Non-pigmented ciliary epithelial cell (primary cell): ENCODE measurements at regions not wholly inside any gene's neighbourhood (a gene's known extent, or its start where the extent isn't known, plus 50 kb on each side); places are given as distances from the start of the nearest gene placed in this dataset.

ENCODE experiments used
- DNase-seq: peaks from one replicate; pipeline ENCODE4 v3.0.0-alpha.2; 2010; ENCODE audit warnings: low read depth

DNA sequence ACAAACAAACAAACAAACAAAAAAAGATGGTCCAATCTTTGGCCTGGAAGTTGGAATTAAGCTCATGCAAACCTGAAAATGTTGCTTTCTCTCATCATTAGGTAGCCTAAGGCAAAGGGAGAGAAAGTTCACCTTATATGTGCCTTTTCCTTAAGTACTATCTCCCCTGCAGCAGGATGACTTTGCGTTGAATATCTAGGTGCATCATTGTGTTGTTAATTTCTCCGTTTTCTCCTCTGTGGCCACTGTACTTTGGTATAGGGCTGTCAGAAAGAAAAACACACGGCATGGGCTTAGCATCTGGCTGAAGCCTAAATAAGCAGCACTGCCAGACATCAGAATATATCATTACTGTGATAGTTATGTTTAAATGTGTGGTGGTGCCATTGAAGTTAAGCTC is 345.5 kb downstream of the BCAT1 start:
- no peak for DNase-seq

DNA sequence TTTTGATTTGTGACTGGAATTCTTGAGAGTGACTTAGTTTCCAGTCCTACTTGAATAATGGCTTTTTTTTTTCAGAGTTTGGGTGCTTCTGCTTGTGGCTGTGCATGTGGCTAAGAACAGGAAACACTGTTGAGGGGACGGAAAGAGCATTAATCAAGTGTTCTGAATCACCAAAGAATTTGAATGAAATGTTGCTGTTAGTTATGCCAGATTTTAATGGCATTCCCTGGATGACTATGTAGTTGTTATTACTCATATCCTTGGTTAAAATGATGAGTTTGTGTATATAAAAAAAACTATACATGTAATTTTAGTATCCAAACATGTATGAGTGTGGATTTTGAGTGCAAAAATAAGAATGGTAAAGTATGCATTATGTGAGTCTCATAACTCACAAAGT is 347.9 kb downstream of the BCAT1 start:
- peak; percentile 64 for DNase-seq

DNA sequence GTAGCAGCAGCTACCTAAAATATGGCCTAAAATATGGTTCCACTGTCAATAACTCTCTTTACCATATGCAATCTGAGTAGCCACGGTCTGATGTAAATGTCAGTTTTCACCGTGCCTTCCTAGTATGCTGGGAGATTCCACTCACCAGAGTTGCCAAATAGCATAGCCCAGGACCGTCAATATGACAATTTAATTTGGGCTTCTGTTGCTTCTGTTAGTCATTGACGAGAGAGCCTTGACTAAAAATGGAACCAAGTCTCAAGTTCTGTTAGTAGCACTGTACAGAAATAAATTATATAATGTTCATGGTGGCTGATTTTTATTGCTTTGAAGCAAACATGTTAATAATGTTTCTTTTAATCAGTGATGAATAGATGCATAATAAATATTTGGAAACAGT is 348.4 kb downstream of the BCAT1 start:
- DNase-seq = no peak

DNA sequence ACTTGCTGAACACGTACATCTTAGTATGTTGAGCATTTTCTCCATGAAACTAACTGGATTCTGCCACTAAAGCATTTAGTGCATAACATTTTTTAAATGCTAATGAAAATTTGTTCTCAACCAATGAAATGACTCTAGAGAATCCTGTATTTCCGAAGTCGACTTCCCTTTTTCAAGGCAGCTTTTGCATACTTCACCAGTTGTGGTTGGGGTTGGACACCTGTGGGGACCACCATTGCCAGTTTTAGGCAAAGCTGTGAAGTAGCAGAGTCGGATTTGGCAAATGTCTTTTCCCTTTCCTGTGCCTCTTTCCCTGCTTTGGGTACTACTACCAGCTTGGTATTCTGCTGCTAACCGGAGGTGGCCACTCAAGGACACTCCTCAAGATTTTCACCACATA is 349.2 kb downstream of the BCAT1 start:
- DNase-seq = no peak

DNA sequence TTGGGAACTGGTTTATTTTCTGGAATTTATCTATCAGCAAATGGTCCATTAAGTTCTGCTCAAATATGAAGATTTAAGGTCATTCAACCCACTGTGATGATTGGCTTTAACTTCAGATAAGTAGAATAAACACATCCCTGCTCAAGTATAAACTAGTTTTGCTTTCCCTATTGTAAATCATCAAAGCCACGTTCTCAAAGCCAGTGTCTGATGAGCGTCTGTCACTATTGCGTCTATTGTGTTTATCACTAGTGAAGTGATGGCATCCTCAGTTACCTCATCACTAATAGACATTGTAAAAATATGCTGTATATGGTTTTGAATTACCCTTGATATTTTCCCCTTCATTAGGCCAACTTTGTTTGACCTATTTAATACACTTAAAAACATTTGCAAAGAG is 351.3 kb downstream of the BCAT1 start:
- no peak for DNase-seq

DNA sequence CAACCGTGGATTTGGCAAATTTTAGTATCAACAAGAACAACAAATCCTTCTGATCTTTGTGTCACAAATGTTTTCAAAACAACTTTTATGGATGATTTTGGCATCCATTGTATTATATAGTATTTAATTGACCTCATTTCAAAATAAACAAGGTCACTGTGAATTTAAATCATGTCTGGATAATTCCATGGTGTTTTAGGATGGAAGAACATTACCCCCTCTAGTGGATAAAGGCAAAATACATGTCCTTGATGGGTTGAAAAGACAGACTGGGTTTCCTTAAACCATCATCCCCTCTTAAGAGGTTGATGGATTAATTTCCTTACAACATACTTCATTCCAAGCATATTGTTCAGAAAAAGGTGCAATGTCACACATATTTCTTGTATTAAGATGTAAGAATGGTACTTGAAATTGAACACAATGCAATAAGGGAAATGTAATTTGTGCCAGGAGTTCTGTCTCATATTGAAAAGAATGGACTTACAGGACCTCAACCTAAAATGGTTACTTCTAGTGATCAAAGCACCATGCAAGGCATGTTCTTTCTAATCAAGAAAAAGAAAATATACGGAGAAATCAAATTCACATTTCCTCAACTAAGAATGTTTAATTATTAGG is 352.0 kb downstream of the BCAT1 start:
- peak; percentile 23 for DNase-seq

DNA sequence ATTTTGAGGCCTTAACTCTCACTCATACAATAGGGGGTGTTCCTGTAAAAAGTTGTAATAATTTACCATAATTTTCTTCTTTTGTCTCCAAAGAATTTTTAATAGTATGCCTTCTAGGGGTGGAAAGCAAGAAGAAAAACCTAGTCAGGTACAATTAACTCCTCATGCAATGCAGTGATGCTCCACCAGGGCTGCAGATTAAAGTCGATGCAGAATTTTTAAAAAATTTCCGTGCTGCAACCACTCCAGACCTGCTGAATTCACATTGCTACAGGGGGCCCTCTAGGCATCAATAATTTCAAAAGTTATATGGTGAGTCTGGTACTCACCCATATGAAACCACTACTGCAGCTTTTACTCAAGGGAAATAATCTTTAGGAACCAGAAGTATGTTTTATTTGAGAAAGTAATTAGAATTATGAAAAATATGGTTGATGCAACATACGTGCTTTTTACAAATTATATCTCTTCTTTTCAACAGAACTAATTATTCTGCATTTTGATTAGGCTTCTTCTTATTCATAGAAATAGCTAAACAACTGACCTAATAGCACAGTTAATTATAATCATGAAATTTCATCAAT is 353.2 kb downstream of the BCAT1 start:
- DNase-seq = no peak

DNA sequence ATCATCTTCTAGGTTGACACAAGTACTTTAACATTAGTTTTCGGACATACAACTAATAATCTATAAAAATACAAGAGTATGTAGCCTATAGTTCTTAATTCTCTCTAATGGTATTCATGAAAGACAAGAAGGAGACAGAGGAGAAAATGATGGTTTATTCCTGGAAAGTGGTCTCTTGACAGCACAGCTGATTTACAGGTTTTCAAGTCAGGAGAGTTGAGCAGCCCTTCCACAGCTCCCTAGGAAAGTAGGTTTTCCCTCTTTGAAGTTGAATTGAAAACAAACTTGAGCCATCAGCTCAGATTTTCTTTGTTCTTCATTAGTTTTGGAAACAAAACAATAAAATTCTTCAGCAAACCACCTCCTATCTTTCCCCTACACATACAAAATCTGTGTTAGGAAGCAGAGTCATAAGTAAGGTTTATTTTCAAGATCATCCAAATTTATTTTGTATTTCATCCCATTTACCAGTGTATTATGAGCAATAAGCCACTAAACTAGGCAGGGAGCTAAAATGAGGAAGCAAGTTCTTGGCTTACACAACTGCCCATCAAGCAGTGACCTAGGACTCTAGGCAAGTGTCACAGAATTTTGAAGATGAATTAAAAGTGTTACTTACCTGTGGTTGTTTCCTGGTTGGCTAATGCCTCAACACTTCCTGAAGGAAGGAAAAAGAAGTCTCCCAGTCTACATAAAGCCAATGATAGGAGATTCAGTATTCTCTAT is 357.0 kb downstream of the BCAT1 start:
- no peak for DNase-seq

DNA sequence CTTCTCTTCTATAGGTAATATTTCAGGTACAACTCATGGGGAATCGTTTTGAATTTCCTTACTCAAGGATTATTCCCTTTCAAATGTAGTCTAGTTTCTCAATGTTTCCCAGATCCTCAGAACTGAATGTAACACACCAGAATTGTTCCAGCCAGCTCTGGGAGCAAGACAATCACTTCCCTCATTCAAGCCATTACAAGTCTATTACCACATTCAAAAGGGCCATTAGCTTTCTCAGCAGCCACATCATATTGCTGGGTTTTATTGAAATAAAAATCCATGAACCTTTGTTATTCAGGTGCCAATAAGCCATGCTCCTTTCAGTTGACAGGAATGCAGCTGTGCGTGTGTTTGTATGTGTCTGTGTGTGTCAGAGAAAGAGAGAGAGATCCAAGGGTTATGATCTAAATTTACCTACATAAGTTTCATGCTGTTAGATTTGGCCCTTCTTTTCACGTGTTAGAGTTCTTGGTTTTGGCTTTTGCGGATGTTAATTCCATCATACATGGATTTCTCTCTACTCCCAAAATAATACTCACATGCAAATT is 357.7 kb downstream of the BCAT1 start:
- no peak for DNase-seq

DNA sequence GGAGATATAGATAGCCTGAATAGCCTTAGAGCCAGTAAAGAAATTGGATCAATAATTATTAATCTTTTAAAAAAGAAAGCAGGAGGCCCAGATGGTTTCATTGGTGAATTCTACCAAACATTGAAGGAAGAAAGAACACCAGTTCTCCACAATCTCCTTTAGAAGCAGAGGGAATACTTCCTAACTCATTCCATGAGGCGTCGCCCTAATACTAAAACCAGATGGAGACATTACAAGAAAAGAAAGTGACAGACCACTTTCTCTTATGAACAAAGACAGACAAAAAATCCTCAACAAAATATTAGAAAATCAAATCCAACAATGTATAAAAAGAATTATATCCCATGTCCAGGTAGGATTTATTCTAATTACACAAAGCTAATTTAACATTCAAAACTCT is 362.6 kb downstream of the BCAT1 start:
- no peak for DNase-seq

DNA sequence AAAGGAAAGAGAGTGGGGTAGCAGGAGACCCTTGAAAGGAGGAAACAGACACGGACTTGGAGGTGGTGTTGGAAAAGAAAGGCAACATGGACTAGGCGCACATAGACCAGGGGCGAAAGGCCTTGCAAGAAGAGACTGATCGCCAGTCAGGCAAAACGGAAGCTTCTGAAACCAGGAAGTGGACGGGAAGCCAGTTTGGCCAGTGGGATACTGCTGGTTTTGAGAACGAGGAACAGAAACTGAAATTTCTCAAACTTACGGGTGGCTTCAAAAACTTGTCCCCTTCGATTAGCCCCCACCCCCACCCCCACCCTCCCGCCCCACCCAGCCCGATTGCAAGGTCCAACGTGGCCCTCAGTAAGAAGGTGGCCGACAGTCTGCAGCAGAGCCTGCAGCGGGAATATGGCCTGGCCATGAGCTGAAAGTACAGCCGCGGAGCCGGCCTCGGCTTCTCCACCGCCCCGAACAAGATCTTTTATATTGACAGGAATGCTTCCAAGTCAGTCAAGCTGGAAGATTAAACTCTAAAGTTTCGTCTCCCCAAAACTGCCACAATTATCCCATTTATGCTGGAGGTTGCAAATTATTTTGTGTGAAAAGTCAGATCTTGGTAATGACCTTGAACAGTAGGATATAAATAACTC is 364.7 kb downstream of the BCAT1 start:
- DNase-seq = no peak

DNA sequence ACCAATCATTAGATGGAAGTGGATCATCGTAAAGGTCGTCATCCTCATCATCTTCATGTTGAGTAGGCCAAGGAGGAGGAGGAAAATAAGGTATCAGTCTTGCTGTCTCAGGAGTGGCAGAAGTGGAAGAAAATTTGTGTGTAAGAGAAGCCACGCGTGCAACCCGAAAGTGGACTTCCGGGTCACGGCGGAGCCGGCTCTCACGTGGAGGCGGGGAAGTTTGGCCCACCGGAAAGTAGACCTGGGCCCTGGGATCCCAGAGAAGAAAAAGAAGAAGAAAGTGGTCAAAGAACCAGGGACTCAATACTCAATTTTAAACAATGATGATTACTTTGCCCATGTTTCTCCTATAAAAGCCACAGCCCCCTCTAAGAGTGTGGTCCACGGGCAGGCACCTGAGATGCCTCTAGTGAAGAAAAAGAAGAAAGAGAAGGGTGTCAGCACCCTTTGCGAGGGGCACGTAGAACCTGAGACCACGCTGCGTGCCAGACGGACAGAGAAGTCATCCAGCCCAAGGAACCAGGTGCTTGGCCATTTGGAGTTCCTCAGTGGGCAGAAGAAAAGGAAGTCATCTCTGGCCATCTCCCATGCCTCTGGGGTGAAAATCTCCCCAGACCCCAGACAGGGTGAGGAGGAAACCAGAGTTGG is 365.8 kb downstream of the BCAT1 start:
- no peak for DNase-seq

DNA sequence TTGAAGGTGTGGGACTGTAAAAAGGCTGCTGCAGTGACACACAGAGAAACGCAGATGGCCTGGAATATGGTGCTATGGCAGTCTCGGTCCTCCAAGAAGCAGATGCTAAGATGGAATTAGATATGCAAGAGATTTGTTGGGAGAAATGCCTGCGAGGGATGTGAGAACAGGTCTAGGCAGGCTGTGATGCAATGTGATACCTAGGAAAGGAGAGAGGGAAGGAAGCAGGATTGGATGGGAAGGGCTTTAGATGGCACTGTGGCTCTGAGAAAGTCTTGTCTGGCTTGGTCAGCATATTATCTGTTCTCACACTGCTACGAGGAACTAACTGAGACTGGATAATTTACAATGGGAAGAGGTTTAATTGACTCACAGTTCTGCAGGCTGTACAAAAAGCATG is 374.4 kb downstream of the BCAT1 start:
- DNase-seq = no peak

DNA sequence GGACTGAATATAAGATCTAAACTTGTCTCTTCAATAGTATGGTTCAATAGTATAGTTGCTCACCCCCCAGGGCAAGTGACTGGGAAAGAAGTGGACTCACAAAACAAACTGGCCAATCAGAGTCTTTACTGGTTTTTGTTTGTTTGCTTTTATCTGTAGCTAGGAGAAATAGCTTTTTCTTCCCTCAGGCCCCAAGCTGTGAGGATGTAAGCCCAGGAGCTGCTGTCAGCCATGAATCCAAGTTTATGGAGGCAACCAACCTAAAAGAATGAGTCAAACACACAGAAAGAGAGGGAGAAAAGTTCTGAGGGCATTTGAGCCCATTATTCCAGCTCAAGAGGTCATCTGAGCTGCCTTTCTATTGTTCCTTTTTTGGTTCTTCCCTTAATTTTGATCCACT is 375.3 kb downstream of the BCAT1 start:
- DNase-seq = no peak

DNA sequence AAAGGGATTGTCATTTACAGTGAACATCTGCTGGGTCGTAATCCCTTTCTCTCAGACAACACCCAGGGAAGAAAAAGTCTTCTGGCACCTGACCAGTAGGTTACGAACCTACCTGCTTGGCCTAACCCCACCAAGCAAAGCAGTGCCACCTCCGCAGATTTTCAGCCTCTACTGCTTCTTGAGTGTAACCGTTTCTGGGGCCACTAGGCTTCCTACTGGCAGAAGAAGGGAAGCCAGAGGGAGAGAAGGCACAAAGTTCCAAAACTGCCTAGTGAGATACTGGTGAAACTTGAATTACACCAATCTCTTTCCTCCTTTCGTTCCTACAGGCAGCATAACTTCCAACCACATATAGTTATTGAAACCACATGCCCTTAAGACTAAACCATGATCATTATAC is 383.6 kb downstream of the BCAT1 start:
- DNase-seq = no peak

DNA sequence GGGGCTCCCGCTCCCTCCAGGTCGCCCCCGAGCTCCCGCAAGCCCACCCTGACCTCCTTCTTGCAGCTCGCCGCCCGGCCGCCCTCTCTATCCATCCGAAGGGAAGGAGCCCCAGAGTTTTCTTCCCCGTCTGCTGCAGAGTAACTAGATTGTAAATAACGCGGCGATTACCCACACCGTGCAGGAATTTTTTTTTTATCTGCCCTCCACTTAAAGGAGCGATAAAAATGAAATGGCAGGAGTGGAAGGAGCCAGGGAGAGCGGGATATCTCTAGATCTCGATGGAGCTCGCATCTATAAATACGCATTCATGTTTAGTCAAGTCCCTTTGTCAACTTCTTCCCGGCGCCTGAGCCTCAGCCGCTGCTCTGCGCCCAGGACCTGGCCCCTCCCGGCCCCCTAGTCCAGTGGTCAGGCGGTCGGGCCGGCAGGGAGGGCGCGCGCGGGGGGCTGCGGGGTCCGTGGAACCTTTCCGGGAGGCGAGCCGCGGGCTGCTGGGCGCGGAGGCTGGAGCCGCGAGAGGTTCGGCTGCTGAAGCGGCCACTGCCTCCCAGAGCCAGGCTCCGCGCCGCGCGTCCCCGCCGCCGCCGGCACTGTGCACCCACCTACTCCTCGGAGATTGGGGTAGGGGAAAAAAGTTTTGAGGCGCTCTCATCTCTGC is 386.0 kb downstream of the BCAT1 start:
- DNase-seq = no peak

DNA sequence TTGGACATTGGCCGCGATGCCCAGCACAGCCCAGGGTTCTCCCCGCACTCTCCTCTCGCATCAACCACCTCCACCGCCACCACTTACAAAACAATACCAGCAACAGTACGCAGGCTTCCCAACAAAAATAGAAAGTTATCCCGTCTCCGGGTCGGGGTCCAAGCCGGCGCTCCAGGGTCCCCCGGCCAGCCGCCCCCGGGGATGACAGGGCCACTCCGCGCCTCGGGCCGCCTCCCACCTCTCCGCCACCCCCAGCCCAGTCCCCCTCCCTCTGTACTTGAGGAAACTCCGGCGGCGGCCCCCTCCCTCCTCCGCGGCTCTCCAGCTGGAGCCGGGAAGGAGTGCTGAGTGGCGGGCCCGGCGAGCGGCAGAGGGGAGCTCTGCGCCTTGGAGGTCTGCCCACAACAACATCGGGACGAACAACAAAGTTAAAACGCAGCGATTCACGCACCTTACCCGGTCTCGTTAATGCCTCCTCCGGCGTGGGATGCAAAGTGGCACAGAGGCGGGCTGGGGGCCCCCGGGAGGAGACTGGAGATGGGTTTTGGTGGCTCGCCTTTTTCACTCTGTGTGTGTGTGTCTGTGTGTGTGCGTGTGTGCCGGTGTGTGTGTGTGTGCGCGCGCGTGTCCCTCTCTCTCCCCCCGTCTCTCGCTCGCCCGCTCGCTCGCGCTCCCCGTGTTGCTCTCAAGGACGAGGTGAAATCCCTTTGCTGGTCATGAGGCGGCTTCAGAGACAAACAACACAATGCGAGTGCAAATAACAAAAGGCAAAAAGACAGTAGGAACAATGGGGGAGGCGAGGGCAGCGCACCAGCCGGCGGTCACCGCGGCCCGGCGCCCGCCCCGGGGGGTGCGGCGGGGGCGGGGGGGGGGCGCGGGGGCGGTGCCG is 386.8 kb downstream of the BCAT1 start:
- no peak for DNase-seq

DNA sequence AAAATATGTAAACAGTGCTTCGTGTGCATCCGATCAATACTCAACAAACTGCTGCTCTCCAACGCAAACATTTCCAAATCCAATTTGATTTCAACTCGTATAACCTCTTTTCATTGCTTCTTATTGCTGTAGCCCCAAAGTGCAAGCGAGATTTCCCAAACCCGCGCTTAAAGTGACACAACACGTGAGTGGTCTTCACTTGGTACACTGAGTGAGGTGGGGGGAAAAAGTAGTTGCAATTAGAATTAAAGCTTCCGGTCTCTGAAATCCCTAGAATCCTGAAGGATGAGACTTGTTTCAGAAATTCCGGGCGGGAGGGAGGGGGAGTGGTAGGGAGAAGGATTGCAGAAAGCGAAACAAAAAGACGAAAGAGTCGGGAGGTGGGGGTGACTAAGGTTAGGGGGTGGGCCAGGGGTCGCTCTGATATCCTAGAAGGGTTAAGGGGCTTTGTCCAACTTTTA is 387.5 kb downstream of the BCAT1 start:
- DNase-seq = no peak

DNA sequence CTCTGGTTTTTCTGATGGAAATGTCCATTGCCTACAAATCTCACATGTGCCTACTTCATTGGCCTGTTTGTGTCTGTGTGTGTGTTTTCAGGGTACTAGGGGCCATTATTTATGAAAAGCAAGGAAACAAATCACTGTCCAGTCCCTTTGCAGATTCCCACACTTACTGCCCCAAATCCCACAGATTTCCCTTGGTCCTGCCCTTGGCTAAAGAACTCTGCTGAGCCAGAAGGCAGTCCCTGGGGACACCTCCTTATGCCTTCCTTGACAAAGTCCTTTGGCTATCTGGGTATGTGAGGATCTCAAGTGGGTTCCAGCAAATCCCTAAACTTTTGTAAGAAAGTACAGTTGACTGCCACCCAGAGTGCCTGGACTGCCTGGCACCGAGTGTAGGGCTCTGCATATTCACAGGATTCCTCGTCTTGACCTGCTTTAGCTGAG is 388.1 kb downstream of the BCAT1 start:
- DNase-seq = no peak

DNA sequence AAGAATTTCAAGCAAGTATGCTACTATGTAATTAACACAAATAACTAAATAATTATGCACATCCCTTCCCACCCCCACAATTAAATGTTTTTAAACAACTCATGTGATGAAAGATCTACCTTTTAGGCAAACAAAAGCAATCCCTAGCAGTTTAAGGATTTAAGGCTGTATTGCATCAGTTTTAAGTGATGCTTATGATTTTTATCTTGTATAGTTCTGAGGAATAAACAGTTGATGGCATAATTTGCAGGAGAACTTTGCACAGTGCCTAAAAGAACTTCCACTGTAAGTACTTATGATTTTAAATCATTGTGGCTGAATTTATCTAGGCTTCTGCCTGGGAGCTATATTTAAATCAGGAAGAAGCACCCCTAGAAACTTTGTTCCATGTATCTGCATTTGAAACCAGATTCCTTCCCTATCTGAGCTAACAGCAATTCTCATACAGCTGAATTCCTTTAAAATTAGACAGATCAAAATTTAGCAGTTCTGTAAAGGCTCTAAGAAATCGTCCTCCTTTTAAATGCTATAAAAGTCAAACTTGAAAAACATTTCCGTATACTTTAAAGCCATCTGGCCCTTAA is 388.6 kb downstream of the BCAT1 start:
- no peak for DNase-seq
